ENCODE measurements at regions not wholly inside any gene's neighbourhood (a gene's known extent, or its start where the extent isn't known, plus 50 kb on each side); places are given as distances from the start of the nearest gene placed in this dataset.

- Histone ChIP-seq H3K27ac (no peak overlapping the region), H3K27me3 (no peaks in the 10 kb centered on the region), H3K4me1 (peaks cover 0 to 9% (median 3%) of the 10 kb centered on the region in 4 donors), H3K9me3 (peaks cover 0 to 6% (median 0%) of the 10 kb centered on the region in 4 donors), H3K4me3 (no peak overlapping the region), H3K36me3 (no peaks in the 10 kb centered on the region)
- 72 to 76% methylated on average over 4 of the region's 4 CpGs for WGBS, 2 donors
- intact Hi-C loops (cut with DNase I), result no loop called here
- no peak for DNase-seq
- TF ChIP-seq POLR2A (IDR thresholded peaks at IDR 0.05), result no peak
- TF ChIP-seq, protein P1, sequence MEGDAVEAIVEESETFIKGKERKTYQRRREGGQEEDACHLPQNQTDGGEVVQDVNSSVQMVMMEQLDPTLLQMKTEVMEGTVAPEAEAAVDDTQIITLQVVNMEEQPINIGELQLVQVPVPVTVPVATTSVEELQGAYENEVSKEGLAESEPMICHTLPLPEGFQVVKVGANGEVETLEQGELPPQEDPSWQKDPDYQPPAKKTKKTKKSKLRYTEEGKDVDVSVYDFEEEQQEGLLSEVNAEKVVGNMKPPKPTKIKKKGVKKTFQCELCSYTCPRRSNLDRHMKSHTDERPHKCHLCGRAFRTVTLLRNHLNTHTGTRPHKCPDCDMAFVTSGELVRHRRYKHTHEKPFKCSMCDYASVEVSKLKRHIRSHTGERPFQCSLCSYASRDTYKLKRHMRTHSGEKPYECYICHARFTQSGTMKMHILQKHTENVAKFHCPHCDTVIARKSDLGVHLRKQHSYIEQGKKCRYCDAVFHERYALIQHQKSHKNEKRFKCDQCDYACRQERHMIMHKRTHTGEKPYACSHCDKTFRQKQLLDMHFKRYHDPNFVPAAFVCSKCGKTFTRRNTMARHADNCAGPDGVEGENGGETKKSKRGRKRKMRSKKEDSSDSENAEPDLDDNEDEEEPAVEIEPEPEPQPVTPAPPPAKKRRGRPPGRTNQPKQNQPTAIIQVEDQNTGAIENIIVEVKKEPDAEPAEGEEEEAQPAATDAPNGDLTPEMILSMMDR (IDR thresholded peaks at IDR 0.05), result no peak
- no peak for TF ChIP-seq POLR2AphosphoS5 (IDR thresholded peaks at IDR 0.05)
- TF ChIP-seq EP300 (IDR thresholded peaks at IDR 0.05), result no peak
Observed at GRCh38 chr9:81146684-81147337, 542.5 kb downstream of the TLE1 start.

GRCh38 chr9:81146241-81146640 is 543.1 kb downstream of the TLE1 start:
- DNase-seq, result no peak
- H3K36me3 ChIP-seq, result no peaks in the 10 kb centered on the region
- peaks cover 0 to 6% (median 0%) of the 10 kb centered on the region in 4 donors for H3K9me3 ChIP-seq
- no peak overlapping the region for H3K27ac ChIP-seq
- peaks cover 0 to 9% (median 3%) of the 10 kb centered on the region in 4 donors for H3K4me1 ChIP-seq
- TF ChIP-seq POLR2AphosphoS5 (IDR thresholded peaks at IDR 0.05) (no peak), POLR2A (IDR thresholded peaks at IDR 0.05) (no peak), EP300 (IDR thresholded peaks at IDR 0.05) (no peak)
- TF ChIP-seq, protein P1 (IDR thresholded peaks at IDR 0.05), result no peak
- H3K27me3 ChIP-seq, result no peaks in the 10 kb centered on the region
- H3K4me3 ChIP-seq, result no peak overlapping the region
- 70 to 73% methylated on average over 3 of the region's 3 CpGs for WGBS, 2 donors
- intact Hi-C loops (cut with DNase I), result no loop called here

DNA sequence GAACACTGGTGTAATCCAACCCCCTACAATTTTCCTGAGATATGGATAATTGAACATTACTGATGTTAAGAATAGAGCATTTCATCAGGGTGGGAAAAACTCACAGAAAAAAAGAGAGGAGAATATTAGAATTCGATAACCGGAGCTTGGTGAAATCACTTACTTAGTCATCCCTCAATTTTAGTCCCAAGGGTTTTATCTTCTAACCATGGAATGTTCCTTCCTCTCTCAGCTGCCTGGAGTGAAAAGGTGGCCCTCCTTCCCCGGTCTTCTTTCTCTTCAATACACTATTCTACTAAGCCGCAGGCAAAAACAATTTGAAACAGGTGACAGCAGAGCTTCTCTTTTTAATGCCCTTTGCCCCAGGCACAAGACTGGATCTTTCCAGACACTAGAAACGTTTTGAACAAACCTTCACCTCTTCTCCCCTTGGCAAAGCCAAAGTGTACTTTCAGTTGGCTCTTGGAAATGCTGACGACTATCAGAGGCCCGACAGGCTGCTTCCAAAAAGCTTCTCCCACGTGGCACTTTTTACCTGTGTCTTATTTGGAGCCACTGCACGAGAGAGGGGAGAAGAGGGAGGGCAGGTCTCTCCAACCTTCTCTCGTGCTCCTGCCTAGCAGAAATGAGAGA is 543.9 kb downstream of the TLE1 start:
- H3K4me3 ChIP-seq, result no peak overlapping the region
- intact Hi-C loops (cut with DNase I), result no loop called here
- H3K36me3 ChIP-seq, result no peaks in the 10 kb centered on the region
- WGBS, 2 donors, result 71 to 79% methylated on average over 10 of the region's 10 CpGs
- H3K27ac ChIP-seq, result no peak overlapping the region
- no peak for DNase-seq
- H3K4me1 ChIP-seq, result peaks cover 0 to 9% (median 3%) of the 10 kb centered on the region in 4 donors
- H3K27me3 ChIP-seq, result no peaks in the 10 kb centered on the region
- H3K9me3 ChIP-seq, result peaks cover 0 to 6% (median 0%) of the 10 kb centered on the region in 4 donors
- TF ChIP-seq EP300 (IDR thresholded peaks at IDR 0.05) (no peak), POLR2AphosphoS5 (IDR thresholded peaks at IDR 0.05) (no peak), POLR2A (IDR thresholded peaks at IDR 0.05) (no peak)
- TF ChIP-seq, protein P1 (IDR thresholded peaks at IDR 0.05), result no peak

DNA sequence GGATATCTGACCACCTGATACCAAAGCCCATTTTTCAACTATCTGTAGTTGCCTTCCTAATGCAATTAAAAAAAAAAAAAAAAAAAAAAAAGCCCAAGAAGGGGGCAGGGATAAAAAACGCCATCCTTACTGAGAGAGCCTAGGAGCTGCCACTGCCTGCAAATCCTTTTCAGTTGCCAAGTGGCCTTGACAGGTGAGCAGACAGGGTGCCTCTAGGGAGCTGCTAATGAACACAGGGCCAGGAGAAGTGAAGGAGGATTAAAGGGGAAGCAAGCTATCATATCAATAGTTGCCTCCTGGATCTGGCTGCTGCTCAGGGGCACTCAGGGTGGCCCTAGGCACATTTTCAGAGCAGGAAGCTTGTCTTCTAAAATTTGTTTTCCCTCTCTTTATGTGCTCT is 547.4 kb downstream of the TLE1 start:
- intact Hi-C loops (cut with DNase I), result no loop called here
- DNase-seq, result no peak
- H3K27ac ChIP-seq, result no peak overlapping the region
- H3K4me1 ChIP-seq, result peaks cover 0 to 9% (median 3%) of the 10 kb centered on the region in 4 donors
- H3K4me3 ChIP-seq, result no peak overlapping the region
- H3K36me3 ChIP-seq, result no peaks in the 10 kb centered on the region
- H3K9me3 ChIP-seq, result peaks cover 0 to 2% (median 0%) of the 10 kb centered on the region in 4 donors
- no peak for TF ChIP-seq EP300 (IDR thresholded peaks at IDR 0.05)
- TF ChIP-seq POLR2AphosphoS5 (IDR thresholded peaks at IDR 0.05), result no peak
- TF ChIP-seq, protein P1 (IDR thresholded peaks at IDR 0.05), result no peak
- whole genome bisulfite sequencing, 2 donors, result 51 to 79% methylated on average over 1 of the region's 1 CpG
- no peaks in the 10 kb centered on the region for H3K27me3 ChIP-seq

Measured in sigmoid colon (tissue), 6 donors.